GM19238 (cell line): ENCODE measurements at regions not wholly inside any gene's neighbourhood (a gene's known extent, or its start where the extent isn't known, plus 50 kb on each side); places are given as distances from the start of the nearest gene placed in this dataset.

Experiments
- DNase-seq: peaks from one replicate; pipeline ENCODE4 v3.0.0; 2011; ENCODE audit warnings: low spot score; ENCODE audit not compliant: insufficient read length

DNA sequence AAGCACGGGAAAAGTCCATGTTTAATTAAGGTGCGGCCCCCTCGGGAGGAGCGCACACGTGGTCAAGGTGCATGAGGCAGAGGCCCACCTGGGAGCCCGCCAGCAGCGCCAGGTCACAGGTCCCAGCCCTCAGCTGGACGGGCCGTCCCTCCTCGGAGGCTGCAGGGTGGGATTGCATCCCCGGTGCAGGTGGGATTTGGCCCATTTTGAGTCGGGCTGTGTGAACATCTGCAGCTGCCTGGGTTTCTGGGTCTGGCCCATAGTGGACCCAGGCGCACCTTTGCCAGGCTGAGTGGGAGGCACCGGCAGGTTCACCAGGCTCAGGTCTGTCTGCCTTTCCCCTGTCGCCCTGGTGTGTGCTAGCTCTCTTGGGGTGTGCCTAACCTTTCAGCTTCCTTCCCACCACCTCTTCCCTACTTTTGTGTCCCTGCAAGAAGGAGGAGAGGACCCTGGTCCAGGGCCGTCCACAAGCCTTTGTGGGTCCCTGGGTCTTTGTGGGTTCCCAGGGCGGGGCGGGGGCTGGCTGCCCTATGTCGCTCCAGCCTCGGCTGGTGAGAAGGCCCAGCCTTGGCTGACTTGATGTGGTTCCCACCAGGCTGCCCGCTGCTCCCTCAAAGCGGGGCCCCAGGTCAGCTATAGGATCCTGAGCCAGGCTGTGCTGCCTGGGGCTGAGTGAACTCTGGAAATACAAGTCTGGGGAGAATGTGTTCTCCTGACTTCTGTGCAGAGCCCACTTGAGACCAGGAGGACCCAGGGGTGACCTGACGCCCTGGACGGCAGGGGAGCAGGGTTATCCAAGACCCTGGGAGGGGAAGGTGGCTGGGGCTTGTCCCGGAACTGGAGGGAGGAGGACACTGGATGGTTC lies 186.7 kb upstream of the SHH start:
- DNase-seq: no peak

DNA sequence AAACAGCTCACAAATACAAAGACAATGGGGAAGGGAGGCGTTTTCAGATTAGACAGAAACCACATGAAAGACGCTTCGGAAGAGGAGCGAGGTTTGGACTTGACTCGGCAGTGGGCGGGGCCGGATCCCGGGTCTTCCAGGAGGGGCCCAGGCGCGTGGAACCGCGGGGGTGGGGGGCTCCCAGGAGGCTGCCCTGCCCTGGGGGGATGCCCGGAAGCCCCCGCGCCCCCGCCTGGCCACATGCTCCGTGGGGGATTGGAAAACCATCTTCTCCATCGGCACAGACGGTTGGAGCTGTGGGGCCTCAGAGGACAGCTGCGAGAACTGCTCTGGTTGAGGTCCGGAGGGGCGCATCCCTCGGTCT lies 186.0 kb upstream of the SHH start:
- no peak for DNase-seq

DNA sequence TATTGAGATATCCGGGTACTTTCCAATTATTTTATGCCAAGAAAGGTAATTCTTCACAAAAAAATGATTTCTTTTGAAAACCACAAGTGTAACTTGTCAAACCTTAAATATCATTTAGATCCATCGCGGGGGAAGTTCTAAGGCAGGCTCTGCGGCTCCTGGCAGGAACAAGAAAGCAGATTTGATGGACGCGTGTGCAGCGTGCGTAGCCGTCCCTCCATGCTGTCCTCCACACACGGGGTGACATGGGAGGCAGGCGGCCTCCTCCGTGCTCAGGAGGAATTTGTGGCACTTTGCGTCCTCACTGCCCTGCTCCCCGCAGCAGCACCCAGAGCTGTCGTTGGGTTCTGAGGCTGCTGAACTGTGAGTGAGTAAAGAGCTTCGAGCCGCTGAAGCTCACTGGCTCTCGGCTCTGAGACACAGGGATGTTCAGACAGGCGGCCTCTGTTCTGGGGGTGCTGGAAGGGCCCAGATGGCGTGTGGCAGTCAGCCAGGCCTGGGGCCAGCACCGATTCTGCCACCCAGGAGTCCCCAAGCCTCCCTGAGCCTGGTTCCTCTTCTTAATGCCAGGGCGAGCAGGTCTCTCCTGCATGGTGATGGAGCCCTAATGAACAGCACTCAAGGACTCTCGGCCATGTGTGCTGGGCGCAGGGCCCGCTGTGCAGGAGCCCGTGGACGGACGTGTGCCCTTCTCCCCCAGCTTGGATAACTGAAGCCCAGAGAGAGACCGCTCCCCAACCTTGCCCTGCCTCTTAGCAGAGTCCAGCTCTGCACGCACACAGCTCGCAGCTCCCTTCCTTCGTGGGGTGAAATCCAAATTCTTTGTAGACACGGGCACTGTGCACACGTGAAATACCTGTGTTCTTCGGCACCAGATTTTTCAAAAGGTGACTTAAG lies 185.4 kb upstream of the SHH start:
- no peak for DNase-seq

DNA sequence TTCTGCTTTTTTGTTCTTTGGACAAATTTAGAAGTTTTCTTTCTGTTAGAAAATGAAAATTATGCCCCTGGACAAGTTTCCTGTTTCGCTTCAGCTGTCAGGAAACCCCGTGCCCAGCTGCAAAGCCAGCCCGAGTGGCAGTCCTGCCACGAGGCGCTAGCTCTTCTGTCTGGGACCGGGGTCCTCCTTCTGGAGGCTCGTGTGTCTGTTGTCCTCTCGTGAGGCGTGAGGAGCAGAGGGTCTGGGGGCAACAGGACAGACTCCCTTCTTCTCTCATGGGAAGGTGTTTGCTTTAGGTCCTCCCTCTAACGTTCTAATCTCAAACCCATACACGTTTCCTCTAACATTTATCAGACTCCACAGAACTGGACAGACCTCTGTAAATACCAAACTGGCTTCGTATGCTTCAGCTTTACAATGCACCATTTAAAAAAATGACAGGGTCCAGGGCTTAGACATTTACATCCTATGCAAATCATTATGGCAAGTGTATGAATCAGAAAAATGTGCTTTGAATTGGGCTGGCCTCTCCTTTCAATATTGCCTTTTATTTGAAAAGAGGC lies 184.5 kb upstream of the SHH start:
- DNase-seq: no peak

DNA sequence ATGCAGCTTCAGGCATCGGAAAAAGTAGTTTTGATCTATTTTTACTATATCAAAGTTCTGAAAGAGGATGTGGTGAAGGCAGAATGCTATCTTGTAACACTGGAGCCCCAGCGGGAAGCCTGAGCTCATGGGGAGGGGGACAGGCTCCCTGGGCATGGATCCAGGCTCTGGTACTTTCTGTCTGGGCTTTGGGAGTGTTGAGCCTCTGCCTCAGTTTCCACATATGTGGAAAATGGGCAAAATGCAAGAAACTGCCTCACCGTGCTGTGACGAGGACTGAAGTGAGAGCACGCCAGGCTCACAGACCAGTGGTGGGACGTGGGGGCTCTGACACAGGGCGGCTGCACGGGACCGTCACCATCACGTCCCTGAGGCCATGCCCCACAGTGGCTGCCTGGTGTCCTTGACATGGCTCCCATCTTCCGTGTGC lies 182.9 kb upstream of the SHH start:
- DNase-seq: no peak

DNA sequence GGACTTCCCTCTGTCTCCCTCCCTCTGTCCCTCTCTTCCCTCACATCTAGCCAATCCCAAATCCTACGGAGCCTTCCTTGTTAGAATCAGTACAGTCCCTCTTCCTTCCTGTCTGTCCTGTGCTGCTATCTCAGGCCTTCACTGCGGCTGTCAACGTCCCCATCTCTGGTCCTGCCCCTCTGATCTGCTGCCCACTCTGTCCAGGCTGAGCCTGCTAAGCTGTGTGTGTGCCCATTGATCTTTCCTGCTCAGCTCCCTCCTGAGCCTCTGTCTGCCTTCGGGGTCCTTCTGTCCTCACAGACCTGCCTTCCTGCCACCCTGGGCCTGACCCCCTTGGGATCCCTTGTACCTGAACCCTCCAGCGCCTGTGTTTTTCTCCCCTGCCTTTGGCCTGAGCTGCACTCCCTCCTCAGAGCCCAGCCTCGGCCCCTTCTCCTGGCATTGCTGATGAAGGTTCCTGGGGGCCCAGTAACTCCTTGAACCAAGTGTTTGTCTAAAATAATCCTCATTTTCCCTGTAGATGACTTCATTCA lies 182.1 kb upstream of the SHH start:
- no peak for DNase-seq

DNA sequence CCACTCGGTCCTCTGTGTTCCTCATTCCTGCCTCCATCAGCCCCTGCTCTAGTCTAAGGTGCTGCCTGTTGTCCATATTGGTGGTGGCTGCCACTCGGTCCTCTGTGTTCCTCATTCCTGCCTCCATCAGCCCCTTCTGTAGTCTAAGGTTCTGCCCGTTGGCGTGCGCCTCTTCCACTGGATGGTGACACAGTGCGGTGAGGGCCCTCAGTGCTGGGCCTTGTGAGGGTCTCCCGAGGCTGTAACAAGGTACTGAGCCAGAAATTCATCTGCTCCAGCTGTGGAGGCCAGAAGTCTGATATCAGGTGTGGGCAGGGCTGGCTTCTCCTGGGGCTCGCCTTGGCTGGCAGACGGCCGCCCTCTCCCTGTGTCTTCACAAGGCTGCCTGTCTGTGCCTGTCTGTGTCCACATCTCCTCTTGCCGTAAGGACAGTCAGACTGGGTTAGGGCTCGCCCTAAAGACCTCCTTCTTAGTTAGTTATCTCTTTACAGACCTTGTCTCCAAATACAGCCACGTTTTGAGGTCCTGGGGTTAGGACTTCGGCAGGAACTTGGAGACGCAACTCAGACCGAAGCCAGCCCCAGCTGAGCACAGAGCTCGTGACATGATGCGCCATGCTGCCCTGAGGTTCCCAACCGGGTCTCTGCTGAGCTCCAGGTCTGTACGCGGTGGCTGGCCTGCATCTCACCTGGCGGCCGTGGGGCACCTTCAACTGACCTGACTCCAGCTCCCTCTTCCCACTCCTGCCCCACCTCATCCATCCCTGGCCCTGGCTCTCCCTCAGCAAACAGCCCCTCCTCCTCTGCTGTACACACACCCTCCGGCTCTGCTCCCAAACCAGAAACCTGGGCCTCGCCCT lies 181.4 kb upstream of the SHH start:
- DNase-seq: no peak

DNA sequence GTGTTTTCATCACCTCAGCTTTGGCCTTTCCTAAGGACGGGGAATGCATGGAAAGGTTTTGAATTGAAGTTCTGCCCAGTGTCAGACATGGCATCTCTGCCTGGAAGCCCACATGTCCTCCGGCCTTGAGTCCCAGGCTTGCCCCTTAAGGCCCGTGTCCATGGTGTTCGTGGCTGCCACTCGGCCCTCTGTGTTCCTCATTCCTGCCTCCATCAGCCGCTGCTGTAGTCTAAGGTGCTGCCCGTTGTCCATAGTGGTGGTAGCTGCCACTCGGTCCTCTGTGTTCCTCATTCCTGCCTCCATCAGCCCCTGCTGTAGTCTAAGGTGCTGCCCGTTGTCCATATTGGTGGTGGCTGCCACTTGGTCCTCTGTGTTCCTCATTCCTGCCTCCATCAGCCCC lies 180.7 kb upstream of the SHH start:
- no peak for DNase-seq

DNA sequence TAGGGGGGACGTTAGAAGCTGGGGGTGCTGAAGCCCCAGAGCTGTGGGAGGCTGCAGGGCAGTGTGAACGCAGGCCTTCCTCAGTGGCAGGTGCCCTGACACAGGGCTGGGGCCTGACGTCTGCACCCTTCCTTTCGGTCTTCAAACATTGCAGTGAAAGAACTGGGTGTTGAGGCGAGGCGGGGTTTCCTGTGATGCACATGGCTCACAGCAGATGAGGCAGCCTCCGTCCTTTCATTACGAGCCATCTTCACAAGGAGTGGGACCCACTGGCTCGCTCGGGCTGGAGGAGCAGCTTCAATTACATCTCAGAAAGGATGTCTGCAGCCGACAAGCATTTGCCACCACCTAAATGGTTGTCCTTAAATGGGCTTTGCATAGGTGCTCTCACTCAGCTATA lies 180.3 kb upstream of the SHH start:
- DNase-seq: no peak

DNA sequence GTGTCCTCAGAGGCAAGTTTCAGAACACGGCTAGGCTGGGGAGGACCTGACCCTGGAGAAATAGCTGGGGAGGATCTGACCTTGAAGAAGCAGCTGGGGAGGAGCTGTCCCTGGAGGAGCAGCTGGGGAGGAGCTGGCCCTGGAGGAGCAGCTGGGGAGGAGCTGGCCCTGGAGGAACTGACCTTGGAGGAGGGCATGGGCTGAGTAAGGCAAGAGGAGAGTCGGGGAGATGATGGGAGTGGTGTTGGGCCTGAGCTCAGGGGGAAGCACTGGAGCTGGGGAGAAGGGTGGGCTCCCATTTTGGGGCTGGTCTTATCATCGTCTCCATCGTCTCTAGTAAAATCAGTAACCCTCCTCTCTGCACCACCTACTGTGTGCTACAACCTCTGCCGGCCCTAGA lies 179.8 kb upstream of the SHH start:
- no peak for DNase-seq

DNA sequence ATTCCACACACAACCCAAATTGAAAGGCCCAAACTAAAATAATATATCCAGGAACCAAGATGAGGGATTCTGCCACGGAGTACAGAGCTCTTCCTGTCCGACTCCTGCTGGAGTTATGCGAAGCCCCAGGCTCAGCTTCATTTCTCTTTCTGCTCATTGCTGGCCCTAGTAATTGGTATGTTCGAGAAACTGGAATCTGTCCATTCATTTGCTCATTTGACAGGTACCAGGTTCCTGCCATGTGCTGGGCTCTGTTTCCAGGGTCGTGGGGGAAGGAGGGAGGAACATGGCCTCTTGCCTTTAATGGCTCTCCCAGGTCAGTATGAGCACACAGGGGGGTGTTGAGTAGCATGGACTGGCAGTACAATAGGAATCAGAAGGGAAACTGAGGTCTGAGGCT lies 179.2 kb upstream of the SHH start:
- no peak for DNase-seq

DNA sequence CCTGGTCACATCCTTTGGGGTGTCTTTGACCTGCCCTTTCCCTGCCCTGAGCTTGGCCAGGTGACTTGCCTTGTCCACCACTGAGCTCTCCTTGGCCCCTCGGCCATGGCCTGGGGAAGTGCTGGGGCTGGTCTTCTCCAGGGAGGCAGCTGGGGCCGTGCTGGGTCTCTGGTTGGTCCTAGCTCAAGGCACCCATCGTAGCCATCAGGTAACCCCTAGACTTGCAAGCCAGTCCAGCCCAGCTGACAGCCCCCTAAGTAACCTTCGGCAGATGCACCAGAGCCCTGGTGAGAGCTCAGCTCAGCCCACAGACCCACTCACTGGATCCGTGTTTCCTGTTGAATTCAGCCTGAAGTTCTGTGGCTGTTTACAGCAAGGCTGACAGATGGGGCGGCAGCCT lies 176.2 kb upstream of the SHH start:
- DNase-seq: no peak

DNA sequence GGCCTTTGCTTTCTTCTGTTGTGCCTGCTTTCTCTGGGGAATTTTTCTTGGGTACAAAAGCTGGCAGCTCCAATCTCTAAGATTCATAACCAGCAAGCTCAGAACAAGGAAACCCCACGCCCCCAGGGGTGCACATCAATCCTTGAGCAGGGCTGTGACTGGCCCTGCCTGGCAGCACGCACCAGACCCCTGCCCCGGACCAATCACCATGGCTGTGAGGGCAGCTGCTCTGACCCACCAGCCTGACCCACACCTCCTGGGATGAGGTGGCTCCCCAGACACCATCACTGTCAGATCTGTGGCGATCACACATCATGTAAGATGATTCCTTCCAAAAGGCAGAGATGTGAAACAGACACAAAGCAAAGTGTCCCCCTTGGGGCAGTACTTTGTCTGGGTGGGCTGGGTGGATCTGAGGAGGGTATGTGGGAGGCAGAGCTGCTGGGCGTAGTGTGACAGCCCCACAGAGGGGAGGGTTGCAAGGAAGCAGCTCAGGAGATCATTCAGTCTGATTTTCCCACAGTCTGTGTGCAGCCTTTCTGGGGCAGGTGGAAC lies 175.5 kb upstream of the SHH start:
- no peak for DNase-seq

DNA sequence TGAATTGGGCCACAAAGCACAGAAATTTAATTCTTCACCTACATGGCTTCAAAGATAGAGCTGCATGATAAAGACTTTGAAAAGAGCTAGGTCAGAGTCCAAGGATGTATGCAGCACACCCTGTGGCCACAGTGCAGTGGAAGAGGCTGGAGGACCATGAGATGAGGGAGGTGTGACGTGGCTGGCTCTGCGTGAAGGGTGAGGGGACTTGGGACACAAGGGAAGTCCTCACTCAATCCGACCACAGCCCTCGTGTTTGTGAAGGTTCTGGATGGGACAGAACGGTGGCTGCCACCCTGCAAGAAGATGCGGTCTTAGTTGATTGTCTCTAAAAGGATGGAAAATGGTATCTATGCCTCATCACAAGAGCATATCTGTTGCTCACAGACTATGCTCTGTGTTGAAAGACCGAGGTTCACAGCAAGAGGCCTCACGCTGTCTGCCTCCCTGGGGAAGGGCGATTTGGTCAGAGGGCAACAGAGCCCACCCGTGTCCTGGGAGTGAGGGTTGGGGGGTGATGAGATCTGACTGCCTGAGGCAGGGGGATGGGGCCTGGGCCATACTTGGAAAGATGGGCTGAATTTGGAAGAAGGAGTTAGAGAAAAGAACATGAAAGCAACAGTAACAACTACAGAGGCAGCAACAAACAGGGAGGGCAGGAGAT lies 174.4 kb upstream of the SHH start:
- DNase-seq: no peak

DNA sequence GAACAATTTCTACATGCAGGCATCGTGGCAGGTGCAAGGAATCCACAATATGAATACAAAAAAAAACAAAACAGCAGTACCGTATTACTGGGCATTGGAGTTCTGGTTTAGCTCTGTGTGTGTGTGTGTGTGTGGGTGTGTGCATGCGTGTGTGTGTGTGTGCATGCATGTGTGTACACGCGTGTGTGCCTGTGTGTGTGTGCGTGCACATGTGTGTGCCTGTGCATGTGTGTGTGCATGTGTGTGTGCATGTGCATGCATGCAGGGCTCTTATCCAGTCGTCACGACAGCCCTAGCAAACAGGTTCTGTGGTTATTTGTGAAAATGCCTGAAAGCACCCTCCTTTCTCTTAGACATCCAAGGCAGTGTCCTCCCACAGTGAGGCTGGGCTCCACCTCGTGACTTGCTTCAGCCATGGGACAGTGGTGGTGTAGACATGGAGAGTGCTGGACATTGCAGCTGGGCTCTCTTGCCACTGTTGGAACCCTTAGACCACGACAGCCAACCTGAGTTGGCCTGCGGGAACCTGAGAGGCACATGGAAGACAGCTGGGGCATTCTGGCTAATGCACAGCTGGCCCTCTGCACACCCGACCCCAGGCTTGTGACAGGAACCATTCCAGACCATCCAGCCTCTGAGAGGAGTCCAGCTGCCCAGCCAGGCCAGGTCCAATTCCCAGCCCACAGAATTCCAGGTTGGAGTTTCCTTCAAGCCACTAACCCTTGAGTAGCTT lies 173.4 kb upstream of the SHH start:
- no peak for DNase-seq

DNA sequence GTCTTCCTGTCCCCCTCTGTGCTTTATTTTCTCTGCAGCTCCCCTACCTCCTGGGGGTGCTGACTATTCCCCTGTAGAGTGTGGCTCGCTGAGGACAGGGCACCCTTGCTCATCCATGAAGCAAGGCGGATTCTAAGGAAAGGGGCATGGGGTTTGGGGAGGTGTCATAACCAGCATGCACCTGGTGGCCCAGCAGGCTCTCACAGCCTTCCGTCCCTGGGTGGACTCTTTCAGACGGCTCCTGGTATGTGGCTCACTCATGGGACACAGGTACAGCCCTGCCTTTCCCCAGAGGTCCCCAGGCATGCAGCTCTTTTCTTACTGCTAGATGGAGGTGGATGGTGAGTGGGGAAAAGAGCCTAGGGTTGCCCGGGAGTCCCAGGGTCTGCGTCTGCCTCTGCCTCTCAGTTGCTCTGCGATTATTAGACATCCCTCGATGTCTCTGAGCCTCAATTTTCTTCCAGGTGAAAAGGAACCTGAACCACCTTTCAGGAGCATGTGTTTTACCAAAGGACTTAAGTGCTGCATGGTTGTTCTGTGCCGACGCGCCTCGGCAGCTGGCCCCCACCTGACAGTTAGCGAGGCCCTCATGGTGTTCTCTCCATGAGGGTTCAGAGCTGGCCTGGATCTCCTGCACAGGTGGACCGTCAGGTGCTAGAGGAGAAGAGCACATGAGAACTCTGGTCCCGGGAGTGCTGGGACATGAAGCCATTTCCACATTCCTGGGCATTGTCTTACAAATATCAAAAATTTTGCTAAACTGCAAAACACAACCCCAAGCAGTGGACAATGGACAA lies 172.5 kb upstream of the SHH start:
- no peak for DNase-seq

DNA sequence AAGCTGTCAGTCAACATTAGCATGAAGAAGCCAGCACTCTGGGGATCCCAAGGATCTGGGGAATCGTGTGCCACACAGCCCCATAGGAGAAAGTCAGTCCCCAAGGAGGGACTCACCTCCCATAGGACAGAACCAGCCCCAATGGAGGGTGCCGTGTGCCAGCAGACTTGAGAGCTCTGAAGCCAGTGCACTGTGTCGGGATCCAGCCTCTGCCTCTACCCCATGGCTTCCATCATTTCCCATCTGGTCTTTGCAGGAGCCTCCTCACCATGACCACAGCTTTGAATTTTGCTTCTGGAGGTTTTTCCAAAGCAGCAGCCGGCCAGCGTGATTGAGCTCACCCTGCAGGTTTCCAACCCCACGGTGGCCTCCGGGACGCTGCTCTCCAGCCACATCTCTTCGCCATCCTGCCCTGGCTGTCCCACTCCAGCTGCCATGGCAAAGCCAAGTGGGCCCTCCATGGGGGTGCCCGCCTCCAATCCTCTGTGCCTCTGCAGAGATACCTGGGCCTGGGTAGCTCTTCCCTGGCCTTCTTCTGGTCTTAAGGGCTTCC lies 171.8 kb upstream of the SHH start:
- DNase-seq: no peak

DNA sequence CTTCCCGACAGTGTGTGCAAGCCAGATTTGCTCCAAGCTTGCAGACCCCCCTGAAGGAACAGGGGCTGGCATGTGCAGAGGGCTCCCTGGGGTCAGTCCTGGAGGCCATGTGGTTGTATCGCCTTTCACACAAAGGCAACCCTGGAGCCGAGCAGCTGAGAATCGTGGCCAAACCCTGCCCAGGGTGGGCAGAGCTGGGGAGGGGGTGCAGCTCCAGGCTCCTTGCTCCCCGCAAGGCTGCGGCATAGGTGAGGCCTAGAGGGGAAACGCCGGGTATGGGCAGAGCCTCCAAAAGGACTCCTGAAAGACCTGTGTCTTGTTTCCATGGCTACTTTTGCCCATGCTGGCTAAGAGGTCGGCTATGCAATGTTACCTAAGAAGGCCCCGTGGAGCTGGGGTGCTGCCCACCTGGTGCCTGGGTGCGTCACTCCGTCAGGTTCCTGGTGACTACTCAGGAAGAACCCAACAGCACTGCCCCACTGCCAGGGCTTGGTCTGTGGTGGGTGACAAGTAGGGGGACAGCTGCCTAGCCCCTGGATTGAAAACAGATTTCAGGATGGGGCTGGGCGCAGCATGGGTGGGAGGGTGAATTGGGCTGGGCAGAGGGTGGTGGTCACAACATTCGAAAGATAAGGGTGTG lies 171.0 kb upstream of the SHH start:
- no peak for DNase-seq
